IPS-15b (cell line): ENCODE measurements at regions not wholly inside any gene's neighbourhood (a gene's known extent, or its start where the extent isn't known, plus 50 kb on each side); places are given as distances from the start of the nearest gene placed in this dataset.

ENCODE experiments used
- H3K27me3 ChIP-seq: one replicate; pipeline ENCODE4 v1.6.1; 2013; ENCODE audit warnings: low read length; ENCODE audit not compliant: control insufficient read depth, insufficient read depth
- H3K36me3 ChIP-seq: one replicate; pipeline ENCODE4 v1.6.1; 2013; ENCODE audit warnings: low read length; ENCODE audit not compliant: control insufficient read depth, insufficient read depth
- H3K4me1 ChIP-seq: one replicate; pipeline ENCODE4 v1.6.1; 2013; ENCODE audit warnings: mild to moderate bottlenecking, low read length; ENCODE audit not compliant: control insufficient read depth, insufficient read depth
- H3K4me3 ChIP-seq: one replicate; pipeline ENCODE4 v1.5.1; 2013; ENCODE audit warnings: low read depth, low read length
- H3K9ac ChIP-seq: one replicate; pipeline ENCODE4 v1.6.1; 2013; ENCODE audit warnings: low read depth, mild to moderate bottlenecking, low read length
- H3K9me3 ChIP-seq: one replicate; pipeline ENCODE4 v1.6.1; 2013; ENCODE audit warnings: mild to moderate bottlenecking, low read length; ENCODE audit not compliant: control insufficient read depth, insufficient read depth

DNA sequence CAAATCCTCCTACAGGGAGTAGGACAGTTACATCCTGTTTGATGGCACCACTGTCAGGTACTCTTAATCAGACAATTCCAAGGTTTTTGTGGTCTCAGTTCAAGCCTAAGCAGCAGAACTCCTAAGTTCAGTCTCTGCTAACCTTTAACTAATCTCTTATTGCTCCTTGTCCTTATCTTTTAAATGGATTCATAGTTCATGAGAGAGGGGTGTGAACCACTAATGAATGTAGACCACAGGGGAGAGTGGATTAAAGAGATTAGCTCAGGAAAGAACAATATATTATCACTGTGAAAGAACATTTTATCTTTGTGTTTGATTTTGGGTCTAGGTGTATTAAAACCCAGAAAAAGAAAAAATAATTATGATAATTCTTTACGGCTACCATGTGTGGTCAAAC lies 168.9 kb downstream of the DCK start:
- Histone ChIP-seq H3K4me3 (no peak overlapping the region), H3K9me3 (no peaks in the 10 kb centered on the region)

DNA sequence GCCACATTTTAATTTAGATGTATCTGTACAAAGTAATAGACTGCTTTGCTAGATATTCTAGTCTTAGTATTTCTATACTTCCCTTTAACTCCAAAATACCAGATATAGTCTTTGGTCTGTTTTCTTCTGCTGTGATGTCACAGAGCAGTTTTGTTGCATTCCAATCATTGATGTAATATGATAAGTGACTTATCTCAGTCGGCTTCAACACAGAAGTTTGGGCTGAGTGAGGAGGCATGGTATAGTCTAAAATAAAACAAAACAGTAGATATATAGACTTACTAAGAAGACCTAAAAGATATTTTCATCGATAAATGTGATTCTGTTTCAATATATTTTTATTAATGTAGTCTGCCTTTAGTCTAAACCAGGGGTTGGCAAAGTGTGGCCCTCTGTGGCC lies 169.9 kb downstream of the DCK start:
- no peak overlapping the region for H3K9ac ChIP-seq
- no peaks in the 10 kb centered on the region for H3K27me3 ChIP-seq
- H3K9me3 ChIP-seq: no peaks in the 10 kb centered on the region
- H3K36me3 ChIP-seq: no peaks in the 10 kb centered on the region
- H3K4me1 ChIP-seq: no peaks in the 10 kb centered on the region
- H3K4me3 ChIP-seq: no peak overlapping the region

More for the DNA sequence above, 168.9 kb downstream of the DCK start:
- no peak overlapping the region for H3K9ac ChIP-seq
- no peaks in the 10 kb centered on the region for H3K4me1 ChIP-seq
- no peaks in the 10 kb centered on the region for H3K36me3 ChIP-seq
- H3K27me3 ChIP-seq: no peaks in the 10 kb centered on the region

DNA sequence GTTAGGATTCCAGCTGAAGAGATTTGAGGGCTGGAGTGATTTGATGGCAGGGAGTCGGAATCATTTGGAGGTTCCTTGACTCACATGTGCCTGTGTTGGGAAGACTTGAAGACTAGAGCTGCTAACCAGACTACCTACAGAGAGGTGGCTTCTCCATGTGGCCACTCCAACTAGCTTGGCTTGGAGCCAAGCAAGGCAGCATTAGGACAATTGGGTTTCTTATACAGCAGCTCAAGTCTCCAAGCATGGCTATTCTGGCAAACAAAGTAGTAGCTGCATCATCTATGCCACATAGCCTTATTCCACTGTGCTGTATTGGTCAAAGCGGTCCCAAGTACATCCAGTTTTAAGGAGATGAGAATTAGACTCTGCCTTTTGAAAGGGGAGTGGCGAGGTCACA lies 171.7 kb upstream of the SLC4A4 start:
- no peaks in the 10 kb centered on the region for H3K27me3 ChIP-seq
- H3K4me1 ChIP-seq: no peaks in the 10 kb centered on the region
- no peaks in the 10 kb centered on the region for H3K9me3 ChIP-seq
- no peaks in the 10 kb centered on the region for H3K36me3 ChIP-seq
- H3K4me3 ChIP-seq: no peak overlapping the region
- H3K9ac ChIP-seq: no peak overlapping the region

DNA sequence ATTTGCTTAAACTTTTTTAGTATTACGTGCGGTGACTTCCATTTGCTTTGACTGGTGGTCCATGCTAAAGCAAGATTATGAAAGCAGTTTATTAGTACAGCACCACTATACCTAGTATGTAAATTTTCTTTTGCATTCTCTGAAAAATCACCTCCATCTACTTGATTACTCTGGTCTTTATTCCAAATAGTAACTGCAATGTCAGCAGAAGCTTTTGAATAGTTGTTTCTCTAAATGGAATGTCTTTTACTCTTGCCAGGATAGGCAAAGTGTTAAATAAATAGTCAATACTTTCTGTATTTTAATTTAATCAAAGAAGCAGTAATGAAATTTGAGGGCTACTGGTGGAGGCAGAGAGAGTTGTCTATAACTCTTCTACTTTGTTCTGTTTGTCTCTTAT lies 167.2 kb upstream of the SLC4A4 start:
- H3K4me3 ChIP-seq: no peak overlapping the region
- H3K27me3 ChIP-seq: no peaks in the 10 kb centered on the region
- no peaks in the 10 kb centered on the region for H3K4me1 ChIP-seq
- no peaks in the 10 kb centered on the region for H3K36me3 ChIP-seq
- H3K9ac ChIP-seq: no peak overlapping the region
- H3K9me3 ChIP-seq: no peaks in the 10 kb centered on the region

DNA sequence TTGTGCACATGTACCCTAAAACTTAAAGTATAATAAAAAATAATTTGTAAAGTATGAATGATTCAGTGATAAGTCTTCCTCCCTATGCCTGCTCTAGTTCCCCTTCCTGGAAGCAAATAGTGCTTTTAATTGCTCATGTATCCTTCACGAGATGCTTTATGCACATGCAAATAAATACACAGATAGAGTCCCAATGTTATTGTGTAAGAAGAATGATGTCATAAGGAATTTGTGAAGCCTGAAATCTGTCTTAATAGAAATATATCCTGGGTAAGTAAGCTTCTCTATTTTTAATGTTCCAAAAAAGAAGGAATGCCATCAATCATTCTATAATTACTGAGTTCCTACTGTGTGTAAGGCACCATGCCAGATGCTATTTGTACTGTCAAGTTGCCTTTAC lies 157.5 kb upstream of the SLC4A4 start:
- Histone ChIP-seq H3K36me3 (no peaks in the 10 kb centered on the region), H3K4me1 (no peaks in the 10 kb centered on the region), H3K9me3 (no peaks in the 10 kb centered on the region), H3K9ac (no peak overlapping the region), H3K27me3 (peaks cover 22% of the 10 kb centered on the region), H3K4me3 (no peak overlapping the region)

DNA sequence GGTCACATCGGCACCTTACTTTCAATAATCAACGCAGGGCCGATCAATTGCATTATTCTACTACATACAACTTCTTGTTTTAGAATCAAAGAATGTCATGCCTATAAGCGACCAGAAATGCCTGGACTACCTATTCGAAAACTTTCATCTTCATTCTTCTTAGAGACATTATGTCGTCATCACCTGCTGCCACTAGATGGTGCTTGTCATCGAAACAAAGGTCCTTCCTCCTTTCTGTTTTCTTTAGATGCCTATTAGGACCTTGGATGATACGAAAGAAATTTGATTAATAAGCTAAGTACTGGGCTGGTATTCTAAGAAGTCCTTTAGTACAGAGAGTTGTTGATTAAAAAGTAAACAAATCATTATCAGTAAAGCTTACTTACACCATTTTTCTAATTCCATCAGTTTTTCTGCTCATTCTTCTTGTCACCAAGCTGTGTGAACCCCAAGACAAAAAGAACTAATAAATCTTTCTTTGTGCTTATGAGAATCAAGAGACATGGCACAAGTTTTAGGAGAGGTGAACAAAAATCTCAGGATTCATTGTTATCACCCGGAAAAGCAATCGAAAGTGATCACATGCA lies 154.5 kb upstream of the SLC4A4 start:
- Histone ChIP-seq H3K36me3 (no peaks in the 10 kb centered on the region), H3K4me1 (no peaks in the 10 kb centered on the region), H3K9me3 (no peaks in the 10 kb centered on the region), H3K9ac (no peak overlapping the region), H3K27me3 (peaks cover 42% of the 10 kb centered on the region), H3K4me3 (no peak overlapping the region)

DNA sequence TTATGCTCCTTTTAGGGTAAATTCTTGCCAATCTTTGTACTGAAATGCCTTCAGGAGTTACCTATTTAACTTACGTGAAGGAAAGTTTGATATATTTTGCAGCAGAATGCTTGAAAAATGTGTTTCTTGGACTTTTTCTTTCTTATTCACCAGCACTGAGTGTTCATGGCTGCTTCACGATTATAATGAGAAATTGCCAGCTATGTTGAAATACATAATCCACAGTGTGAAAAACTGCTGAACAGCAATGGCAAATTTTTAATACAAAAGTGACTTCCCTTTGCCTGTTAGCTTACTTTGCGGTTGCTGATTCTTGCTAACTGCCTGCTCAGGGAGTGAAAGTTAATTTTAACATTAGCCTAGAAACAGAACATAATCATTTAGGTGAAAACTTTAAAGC lies 153.8 kb upstream of the SLC4A4 start:
- Histone ChIP-seq H3K4me1 (no peaks in the 10 kb centered on the region), H3K9me3 (no peaks in the 10 kb centered on the region), H3K36me3 (no peaks in the 10 kb centered on the region), H3K27me3 (peaks cover 49% of the 10 kb centered on the region), H3K9ac (no peak overlapping the region), H3K4me3 (no peak overlapping the region)

DNA sequence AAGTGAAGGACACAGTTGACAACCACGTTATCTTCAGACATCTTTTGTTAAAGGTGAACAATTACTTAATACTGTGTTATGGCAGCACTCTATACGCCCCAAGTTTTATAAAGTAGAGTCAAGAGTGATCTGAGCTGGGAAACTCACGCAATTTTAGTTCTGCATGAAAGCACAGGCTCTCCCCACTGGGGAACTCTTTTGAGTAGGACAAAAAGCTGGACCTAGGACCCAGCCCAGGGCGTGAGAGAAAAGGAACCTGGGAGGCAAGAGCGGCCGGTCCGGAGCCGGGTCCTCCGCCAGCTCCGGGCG lies 152.6 kb upstream of the SLC4A4 start:
- Histone ChIP-seq H3K9me3 (no peaks in the 10 kb centered on the region), H3K4me1 (no peaks in the 10 kb centered on the region), H3K27me3 (peaks cover 51% of the 10 kb centered on the region), H3K36me3 (no peaks in the 10 kb centered on the region), H3K9ac (no peak overlapping the region), H3K4me3 (peak overlapping the region; percentile 78)

DNA sequence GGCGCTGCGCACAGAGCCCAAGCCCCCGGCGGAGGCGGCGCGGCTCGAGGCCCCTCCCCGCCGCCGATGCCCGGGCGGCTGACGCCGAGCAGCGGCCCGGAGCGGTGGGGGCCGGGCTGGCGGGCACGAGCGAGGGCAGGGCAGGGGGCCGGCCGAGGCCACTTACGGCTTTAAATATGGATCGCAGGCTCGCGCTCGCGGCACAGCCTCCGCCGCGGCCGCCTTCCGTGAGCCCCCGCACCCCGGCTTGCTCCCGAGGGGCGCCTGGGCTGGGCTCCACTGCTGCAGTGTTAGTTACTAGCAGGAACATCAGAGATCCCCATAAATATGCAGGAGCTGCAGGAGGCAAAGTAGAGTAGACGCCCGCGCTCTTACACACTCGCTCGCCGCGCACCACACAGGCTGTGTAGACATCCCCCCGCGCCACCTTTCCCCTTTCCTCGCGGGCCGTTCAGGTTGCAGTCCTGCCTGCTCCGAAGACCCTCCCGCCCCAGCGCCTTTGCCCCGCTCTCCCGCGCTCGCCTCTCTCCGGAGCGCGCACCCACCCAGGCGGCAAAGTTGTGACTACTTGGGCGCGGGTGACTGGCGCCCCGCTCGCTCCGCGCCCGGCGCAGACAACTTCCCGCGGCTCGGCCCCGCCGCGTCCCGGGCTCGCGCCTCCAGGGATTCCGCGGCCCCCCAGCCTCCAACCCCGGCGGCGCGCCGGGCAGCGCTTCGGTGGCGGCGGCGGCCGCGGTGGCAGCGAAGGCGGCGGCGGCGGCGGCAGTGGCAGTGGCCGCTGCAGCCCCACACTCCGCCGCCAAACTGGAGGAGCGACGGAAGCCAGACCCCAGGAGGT lies 152.0 kb upstream of the SLC4A4 start:
- no peaks in the 10 kb centered on the region for H3K9me3 ChIP-seq
- H3K4me3 ChIP-seq: peak overlapping the region; percentile 78
- H3K27me3 ChIP-seq: peaks cover 51% of the 10 kb centered on the region
- no peaks in the 10 kb centered on the region for H3K36me3 ChIP-seq
- peak overlapping the region; percentile 75 for H3K9ac ChIP-seq
- H3K4me1 ChIP-seq: no peaks in the 10 kb centered on the region

DNA sequence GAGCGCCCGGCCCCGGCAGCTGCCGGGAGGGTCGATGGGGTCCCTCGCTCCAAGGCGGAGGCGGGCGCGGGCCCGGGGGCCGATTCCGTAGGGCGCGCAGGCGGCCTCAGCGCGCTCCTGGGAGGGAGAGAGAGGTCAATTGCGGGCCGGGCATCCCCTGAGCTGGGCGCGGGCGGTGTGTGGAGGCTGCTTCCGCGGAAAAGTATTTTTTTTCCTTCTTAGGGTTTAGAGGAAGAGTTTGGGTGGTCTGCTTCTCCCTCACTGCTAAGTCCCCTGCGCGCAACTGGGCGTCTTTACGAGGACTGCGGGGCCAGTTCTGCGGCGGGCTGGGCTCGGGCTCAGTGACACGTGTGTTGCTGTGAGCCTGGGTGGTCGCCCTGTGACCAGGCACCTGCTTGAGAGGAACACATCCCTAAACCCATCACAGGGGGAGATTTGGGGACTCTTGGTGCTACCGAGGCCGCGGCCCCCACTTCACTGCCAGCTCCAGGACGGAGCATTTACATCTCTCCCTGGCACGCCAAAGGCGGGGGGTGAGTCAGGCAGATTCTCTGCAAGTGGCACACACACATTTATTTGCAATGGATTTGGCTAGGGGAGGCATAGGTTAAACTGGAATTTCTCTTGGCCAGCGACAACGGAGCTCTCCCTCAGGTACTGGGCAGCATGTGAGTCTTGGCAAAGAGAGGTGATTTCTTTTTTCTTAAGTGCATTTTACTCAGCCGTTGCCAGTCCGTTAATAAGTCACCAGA lies 151.2 kb upstream of the SLC4A4 start:
- no peak overlapping the region for H3K9ac ChIP-seq
- peak overlapping the region; percentile 67 for H3K4me3 ChIP-seq
- no peaks in the 10 kb centered on the region for H3K4me1 ChIP-seq
- peaks cover 51% of the 10 kb centered on the region for H3K27me3 ChIP-seq
- no peaks in the 10 kb centered on the region for H3K9me3 ChIP-seq
- no peaks in the 10 kb centered on the region for H3K36me3 ChIP-seq

DNA sequence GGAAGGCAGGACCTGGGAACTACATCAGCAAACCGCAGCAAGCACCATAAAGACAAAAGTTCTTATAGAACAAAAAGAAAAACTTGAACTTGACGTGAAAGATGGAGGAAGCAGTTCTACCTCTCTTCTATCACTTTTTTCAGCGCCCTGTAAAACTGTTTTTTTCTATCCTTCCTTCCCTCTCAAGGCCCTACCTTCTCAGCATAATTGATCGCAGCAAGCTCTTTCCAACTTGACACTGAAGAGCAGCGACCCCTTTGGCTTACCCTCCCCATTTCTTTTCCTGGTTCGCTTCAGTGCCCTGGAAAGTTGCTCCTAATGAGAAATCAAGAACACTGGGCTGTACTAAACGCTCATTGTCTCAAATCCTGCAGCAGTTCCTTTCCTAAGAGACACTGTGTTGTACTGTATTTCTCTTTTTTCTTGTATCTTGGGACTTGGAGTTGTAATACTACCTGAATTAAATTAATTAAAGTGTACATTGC lies 150.6 kb upstream of the SLC4A4 start:
- H3K27me3 ChIP-seq: peaks cover 51% of the 10 kb centered on the region
- H3K9me3 ChIP-seq: no peaks in the 10 kb centered on the region
- peak overlapping the region; percentile 67 for H3K4me3 ChIP-seq
- no peak overlapping the region for H3K9ac ChIP-seq
- H3K36me3 ChIP-seq: no peaks in the 10 kb centered on the region
- H3K4me1 ChIP-seq: no peaks in the 10 kb centered on the region

DNA sequence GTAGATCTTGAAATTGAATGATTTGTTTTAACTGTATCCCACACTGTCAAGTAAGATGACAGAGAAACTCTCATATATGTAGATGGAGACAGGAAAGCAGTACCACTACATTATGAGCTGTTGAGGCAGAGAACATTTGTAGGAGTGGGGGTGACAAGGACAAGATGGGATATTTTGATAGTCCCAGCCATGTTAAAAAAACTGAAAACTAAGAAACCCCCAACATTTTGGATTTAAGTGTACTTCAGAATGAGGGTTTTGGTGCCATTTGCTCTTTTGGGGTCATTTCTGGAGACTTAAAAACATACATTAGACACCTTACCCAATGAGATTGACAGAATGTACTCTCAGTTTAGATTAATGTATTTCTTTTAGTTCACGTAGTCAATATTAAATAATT lies 149.9 kb upstream of the SLC4A4 start:
- no peaks in the 10 kb centered on the region for H3K4me1 ChIP-seq
- no peak overlapping the region for H3K9ac ChIP-seq
- no peaks in the 10 kb centered on the region for H3K9me3 ChIP-seq
- H3K36me3 ChIP-seq: no peaks in the 10 kb centered on the region
- no peak overlapping the region for H3K4me3 ChIP-seq
- peaks cover 51% of the 10 kb centered on the region for H3K27me3 ChIP-seq
